NCI-H2107 (cell line): ENCODE measurements at regions not wholly inside any gene's neighbourhood (a gene's known extent, or its start where the extent isn't known, plus 50 kb on each side); places are given as distances from the start of the nearest gene placed in this dataset.
"Not testable (repeated sequence)": the region's sequence is repeated elsewhere in the genome, so short reads cannot be mapped to it uniquely, and the experiment has no call there.

Experiments
- DNase-seq: peaks from one replicate; lab custom pipeline; 2025; lab: John Stamatoyannopoulos, UW

DNA sequence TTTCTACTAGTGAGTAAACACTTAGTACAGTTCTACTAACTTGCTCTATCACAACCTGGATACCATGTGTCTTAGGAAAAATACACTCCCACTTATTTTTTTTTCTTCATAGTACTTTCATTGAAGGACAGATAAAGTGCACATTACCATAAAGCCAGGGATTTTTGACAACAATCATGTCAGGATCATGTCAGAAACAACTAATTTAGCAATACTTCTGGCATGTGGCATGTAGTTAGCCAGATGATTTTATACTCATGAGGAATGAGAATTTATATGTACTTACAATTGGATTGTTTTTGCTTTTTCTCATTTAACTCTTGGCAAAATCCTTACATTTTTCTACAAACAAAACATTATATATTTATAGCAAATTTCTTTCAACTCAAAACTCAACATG, 630.7 kb upstream of the GRM3 start:
- no peak for DNase-seq

GRCh38 chr7:86008898-86009297, 634.8 kb upstream of the GRM3 start:
- DNase-seq, result no peak

DNA sequence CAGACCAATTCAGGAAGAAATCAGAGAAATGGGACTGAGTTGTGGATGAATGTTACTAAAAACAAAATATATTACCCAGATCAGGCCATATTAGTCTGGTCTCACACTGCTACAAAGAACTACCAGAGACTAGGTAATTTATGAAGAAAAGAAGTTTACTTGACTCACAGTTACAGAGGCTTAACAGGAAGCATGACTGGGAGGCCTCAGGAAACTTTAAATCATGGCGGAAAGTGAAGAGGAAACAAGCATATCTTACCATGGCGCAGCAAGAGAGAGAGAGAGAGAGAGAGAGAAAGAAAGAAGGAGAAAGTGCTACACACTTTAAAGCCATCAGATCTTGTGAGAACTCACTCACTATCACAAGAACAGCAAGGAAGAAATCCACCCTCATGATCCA, 636.8 kb upstream of the GRM3 start:
- DNase-seq, result no peak

- DNase-seq, result no peak
These were observed 640.9 kb upstream of the GRM3 start for GRCh38 chr7:86002858-86003257.

- DNase-seq, result no peak
These were observed 646.2 kb upstream of the GRM3 start for GRCh38 chr7:85997515-85997914.

DNA sequence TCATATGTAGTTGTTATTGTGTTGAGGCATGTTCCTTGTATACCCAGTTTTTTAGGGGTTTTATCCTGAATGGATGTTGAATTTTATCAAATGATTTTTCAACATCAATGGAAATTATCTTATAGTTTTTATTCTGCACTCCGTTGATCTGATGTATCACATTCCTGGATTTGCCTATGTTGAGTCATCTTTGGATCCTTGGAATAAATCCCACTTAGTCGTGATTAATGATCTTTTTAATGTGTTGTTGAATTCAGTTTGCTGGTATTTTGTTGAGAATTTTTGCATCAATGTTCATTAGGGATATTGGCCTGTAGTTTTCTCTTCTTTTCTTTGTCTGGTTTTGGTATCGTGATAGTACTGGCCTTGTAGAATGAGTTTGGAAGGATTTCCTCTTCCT, 648.6 kb upstream of the GRM3 start:
- no peak for DNase-seq

DNA sequence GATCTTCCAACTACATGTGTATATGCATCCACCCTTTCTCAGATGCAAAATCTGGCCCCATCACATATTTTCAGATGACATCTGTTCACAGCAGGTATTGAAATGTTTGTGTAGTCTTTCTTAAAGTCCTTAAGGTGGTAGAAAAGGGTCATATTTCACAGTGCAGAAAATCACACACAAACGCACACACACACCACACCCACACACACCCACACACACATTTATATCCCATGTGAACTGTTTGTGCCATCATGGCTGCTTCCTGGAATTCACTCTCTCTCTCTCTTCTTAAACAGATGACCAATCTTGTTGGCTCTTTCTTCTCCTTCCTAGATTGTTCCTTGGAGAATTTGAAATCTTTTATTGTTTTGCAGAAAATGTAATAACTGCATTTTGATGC, 663.0 kb upstream of the GRM3 start:
- DNase-seq, result no peak

GRCh38 chr7:85974176-85974575, 669.5 kb upstream of the GRM3 start:
- DNase-seq, result no peak

DNA sequence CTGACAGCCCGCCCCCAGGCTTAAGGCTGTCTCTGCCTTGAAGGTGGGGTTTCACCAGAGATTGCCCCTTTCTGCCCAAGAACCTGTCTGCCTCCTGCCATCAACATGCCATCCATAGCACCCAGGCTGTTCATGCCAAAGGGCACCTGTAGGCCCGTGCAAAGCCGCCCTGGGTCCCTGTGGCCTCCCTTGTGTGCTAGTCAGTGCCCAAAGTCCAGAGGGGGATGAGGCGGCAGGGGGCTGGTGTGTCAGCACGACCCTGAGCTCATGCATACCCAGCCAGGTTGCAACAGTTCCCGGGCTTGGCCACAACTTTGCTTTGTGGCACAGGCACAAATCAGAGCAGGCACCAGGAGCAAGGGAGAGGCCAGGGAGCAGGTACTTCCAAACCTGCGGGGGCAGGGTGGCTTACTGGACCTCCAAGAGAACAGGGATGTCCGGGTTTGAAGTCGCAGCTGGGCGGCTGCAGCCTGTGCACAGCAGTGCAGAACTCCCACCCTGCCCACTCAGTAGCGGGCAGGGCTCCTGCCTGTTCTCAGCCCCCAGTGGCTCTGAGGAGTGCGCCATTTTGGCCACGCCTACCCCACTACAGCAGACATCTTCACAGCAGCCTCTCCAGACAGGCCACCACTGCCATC, 671.1 kb upstream of the GRM3 start:
- no peak for DNase-seq

- DNase-seq, result no peak
These were observed 688.7 kb upstream of the GRM3 start for GRCh38 chr7:85954961-85955360.

DNA sequence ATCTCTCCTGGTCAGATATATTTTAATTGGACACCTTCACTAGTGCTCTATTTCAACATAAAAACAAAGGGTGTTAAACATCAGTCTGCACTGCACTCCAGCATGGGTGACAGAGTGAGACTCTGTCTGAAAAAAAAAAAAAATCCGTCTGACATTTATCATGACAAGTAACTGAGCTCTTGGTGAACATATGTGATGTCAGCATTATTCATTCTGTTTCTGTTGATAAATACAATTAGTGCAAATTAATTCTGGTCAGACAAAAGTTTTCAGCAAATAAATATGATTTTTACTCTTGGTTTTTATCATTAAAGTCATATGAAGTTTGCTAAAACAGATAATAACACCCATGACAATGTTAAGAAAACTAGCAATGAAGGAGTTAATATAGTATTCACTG, 692.8 kb upstream of the GRM3 start:
- DNase-seq, result no peak

DNA sequence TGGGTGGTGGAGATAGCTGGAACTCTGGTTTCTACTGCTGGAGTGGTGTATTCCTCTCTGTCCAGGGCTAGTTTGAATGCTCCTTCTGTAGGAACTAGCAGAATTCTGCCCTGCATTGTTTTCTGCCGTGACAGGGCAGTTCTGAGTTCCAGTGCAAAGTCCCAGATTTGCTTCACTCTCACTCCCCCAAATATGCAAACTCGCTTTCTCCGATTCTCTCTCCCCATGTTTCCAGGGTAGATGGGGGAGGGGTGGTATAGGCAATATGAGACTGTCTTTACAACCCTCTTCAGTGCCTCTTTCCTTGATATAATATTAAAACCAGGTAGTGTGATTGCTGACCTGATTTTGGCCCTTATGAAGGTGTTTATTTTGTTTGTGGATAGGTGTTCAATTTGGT, 693.3 kb upstream of the GRM3 start:
- DNase-seq, result no peak

DNA sequence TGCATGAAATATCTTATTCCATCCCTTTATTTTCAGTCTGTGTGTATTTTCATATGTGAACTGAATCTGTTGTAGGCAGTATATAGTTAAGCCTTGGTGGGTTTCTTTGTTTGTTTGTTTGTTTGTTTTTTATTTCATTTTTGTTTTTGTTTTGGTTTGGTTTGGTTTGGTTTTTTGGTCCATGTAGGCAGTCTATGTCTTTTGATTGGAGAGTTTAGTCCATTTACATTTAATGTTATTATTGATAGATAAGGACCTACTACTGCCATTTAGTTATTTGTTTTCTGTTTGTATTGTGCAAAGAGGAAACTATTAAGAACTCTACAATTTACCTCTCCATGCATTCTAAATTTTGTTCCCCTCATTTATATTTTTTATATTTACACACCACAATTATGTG, 695.9 kb upstream of the GRM3 start:
- no peak for DNase-seq

DNA sequence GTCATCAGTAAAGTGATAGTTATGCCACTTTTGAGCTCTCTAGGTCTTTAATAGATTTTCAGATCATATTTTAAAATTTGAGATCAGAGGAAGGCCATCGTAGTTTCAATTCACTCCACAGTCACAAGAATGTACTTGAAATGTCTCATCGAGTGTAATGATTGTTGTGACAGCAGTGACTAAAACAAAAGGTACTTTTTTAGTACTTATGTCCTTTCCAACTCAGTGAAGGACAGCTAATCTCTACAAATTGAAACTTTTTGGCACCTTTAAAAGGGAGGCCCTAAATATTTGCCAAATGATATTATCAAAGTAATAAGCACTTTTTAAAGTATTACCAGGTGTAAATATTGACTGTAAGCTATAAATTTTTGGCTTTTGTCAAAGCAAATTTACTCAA, 702.9 kb upstream of the GRM3 start:
- no peak for DNase-seq

DNA sequence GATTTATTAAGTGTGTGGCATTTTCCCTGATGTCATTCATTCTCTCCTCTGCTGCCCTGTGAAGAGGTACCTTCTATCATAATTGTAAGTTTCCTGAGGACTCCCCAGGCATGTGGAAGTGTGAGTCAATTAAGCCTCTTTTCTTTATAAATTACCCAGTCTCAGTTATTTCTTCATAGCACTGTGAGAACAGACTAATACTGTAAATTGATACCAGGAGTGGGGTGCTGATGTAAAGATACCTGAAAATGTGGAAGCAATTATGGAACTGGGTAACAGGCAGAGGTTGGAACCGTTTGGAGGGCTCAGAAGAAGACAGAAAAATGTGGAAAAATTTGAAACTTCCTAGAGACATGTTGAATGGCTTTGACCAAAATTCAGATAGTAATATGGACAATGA, 711.8 kb upstream of the GRM3 start:
- no peak for DNase-seq

DNA sequence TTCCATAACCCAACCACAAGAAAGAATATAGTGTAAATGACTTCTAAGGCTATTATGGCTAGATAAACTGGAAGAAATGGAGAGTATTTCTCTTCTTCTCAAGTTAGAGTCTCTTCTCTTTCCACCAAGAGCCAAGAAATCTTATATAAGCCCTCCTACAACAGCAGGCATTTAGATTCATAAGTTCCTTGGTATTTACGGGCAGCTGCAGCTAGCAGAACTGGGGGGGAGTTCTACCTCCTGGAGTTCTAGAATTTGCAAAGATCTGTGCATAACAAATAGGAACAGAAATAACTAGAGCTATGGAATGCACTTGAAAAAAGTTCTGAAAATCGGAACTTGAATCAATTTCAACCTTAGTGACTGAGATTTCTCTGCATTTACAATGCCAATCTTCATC, 715.2 kb upstream of the GRM3 start:
- DNase-seq, result no peak

- DNase-seq, result no peak
These were observed 716.5 kb upstream of the GRM3 start for GRCh38 chr7:85927226-85927625.

DNA sequence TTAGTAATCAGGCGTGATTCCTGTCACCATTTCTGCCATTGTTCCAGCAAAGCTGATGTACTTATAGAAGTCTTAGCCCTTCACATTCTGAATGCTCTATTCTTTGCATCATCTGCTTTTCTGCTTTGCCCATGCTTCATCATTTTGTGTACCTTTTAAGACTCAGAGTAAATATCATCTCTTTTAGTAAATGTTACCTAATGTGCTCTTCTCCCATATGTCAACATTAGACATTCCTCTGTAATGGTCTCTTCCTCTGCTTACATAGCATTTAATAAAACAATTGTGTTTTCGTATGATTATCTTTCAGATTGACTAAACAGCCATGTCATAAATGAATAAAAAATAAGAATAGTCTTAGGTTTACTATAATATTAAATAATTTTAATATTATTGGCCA, 719.6 kb upstream of the GRM3 start:
- DNase-seq, result no peak

- no peak for DNase-seq
These were observed 727.7 kb upstream of the GRM3 start for GRCh38 chr7:85916016-85916415.

GRCh38 chr7:85914437-85914836, 727.6 kb upstream of the SEMA3D start:
- no peak for DNase-seq

- DNase-seq, result no peak
These were observed 721.2 kb upstream of the SEMA3D start for GRCh38 chr7:85908051-85908450.

DNA sequence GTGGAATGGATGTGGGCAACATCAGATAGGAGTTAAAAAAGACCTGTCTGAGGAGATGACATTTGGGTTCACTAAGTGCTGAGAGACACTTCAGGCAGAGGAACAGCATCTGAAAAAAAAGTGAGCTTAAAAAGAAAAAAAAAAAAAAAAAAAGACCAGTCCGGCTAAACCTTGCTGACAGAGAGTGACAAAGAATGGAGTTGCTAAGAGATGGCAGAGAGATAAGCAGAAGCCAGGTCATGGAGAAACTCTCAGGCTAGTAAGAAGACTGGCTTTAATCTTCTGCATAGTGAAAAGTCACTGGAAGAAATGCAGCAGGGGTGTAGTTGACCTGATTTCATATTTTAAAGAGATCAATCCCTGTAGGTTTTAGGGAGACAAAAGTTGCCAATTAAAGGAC, 711.1 kb upstream of the SEMA3D start:
- DNase-seq, result no peak

- DNase-seq, result no peak
These were observed 709.7 kb upstream of the SEMA3D start for GRCh38 chr7:85896531-85896930.

GRCh38 chr7:85895835-85896234, 709.0 kb upstream of the SEMA3D start:
- DNase-seq, result no peak

GRCh38 chr7:85891900-85892299, 705.0 kb upstream of the SEMA3D start:
- not testable (repeated sequence) for DNase-seq
